Type B pancreatic cell (in vitro differentiated cells): ENCODE measurements at regions not wholly inside any gene's neighbourhood (a gene's known extent, or its start where the extent isn't known, plus 50 kb on each side); places are given as distances from the start of the nearest gene placed in this dataset.

Source experiments
- DNase-seq: peaks from one replicate; pipeline ENCODE4 v3.0.0; 2021; ENCODE audit warnings: mixed read lengths; ENCODE audit not compliant: unreplicated experiment; ENCODE audit errors: extremely low spot score
- H3K27ac Mint-ChIP-seq: 2 replicates; pipeline ENCODE4 v1.8.0; 2021; ENCODE audit warnings: mild to moderate bottlenecking, mixed read lengths
- H3K27me3 Mint-ChIP-seq: 2 replicates; pipeline ENCODE4 v1.8.0; 2021; ENCODE audit warnings: mixed read lengths
- H3K36me3 Mint-ChIP-seq: 2 replicates; pipeline ENCODE4 v1.8.0; 2021; ENCODE audit warnings: mixed read lengths
- H3K4me1 Mint-ChIP-seq: one replicate; pipeline ENCODE4 v1.8.0; 2021; ENCODE audit warnings: mixed read lengths; ENCODE audit not compliant: unreplicated experiment
- H3K4me3 Mint-ChIP-seq: 2 replicates; pipeline ENCODE4 v1.8.0; 2021; ENCODE audit warnings: mild to moderate bottlenecking, mixed read lengths
- H3K9me3 Mint-ChIP-seq: 2 replicates; pipeline ENCODE4 v1.8.0; 2021; ENCODE audit warnings: mixed read lengths
- CTCF ChIP-seq: fragments of 200-600 bp; sonication (generic); conservative IDR thresholded peaks from 2 replicates; pipeline ENCODE4 v1.5.0; 2021; ENCODE audit warnings: antibody characterized with exemption, mild to moderate bottlenecking

GRCh38 chr12:28027947-28028724 lies 55.6 kb upstream of the PTHLH start:
- Mint-ChIP-seq H3K27ac (no peak overlapping the region), H3K36me3 (no peaks in the 10 kb centered on the region), H3K27me3 (peaks cover 6% of the 10 kb centered on the region), H3K9me3 (no peaks in the 10 kb centered on the region), H3K4me3 (no peak overlapping the region), H3K4me1 (peaks cover 4% of the 10 kb centered on the region)
- DNase-seq: no peak
- TF ChIP-seq CTCF: no peak

- DNase-seq: no peak
- Mint-ChIP-seq H3K27ac (peak overlapping the region; percentile 13), H3K9me3 (no peaks in the 10 kb centered on the region), H3K36me3 (no peaks in the 10 kb centered on the region), H3K27me3 (peaks cover 3% of the 10 kb centered on the region), H3K4me3 (no peak overlapping the region), H3K4me1 (peaks cover 6% of the 10 kb centered on the region)
- no peak for TF ChIP-seq CTCF
Measured at GRCh38 chr12:28032811-28033537, 60.4 kb upstream of the PTHLH start.

GRCh38 chr12:28033538-28033915 lies 61.0 kb upstream of the PTHLH start:
- TF ChIP-seq CTCF: no peak
- DNase-seq: no peak
- Mint-ChIP-seq H3K4me3 (no peak overlapping the region), H3K36me3 (no peaks in the 10 kb centered on the region), H3K9me3 (no peaks in the 10 kb centered on the region), H3K27ac (peak overlapping the region; percentile 13), H3K4me1 (peaks cover 6% of the 10 kb centered on the region), H3K27me3 (peaks cover 3% of the 10 kb centered on the region)

GRCh38 chr12:28034271-28034670 lies 61.7 kb upstream of the PTHLH start:
- H3K27me3 Mint-ChIP-seq: no peaks in the 10 kb centered on the region
- H3K36me3 Mint-ChIP-seq: no peaks in the 10 kb centered on the region
- DNase-seq: no peak
- no peak overlapping the region for H3K4me3 Mint-ChIP-seq
- H3K9me3 Mint-ChIP-seq: no peaks in the 10 kb centered on the region
- H3K27ac Mint-ChIP-seq: no peak overlapping the region
- H3K4me1 Mint-ChIP-seq: peaks cover 6% of the 10 kb centered on the region
- TF ChIP-seq CTCF: no peak

GRCh38 chr12:28035500-28035899 lies 63.0 kb upstream of the PTHLH start:
- Mint-ChIP-seq H3K36me3 (no peaks in the 10 kb centered on the region), H3K4me3 (no peak overlapping the region), H3K4me1 (peaks cover 6% of the 10 kb centered on the region), H3K27ac (peak overlapping the region; percentile 17), H3K9me3 (no peaks in the 10 kb centered on the region), H3K27me3 (no peaks in the 10 kb centered on the region)
- no peak for DNase-seq
- no peak for TF ChIP-seq CTCF
